Spleen (tissue), 7 donors: ENCODE measurements at regions not wholly inside any gene's neighbourhood (a gene's known extent, or its start where the extent isn't known, plus 50 kb on each side); places are given as distances from the start of the nearest gene placed in this dataset.

Experiments
- POLR2A ChIP-seq, 3 donors: fragments of 450-650 bp; IDR thresholded peaks; one replicate each; pipeline ENCODE4 v1.5.1; 2017; ENCODE audit warnings: antibody characterized with exemption in 3 of 3, mild to moderate bottlenecking in 1 of 3
- POLR2AphosphoS5 ChIP-seq, 3 donors: sonication (generic); formaldehyde crosslinking; IDR thresholded peaks; one replicate each; pipeline ENCODE4 v1.5.1; 2017; ENCODE audit warnings: antibody characterized with exemption in 3 of 3
- TF ChIP-seq, protein P1 (sequence below), 11 experiments: fragments of 200-600 bp in 7 of 11; fragments of 450-650 bp in 4 of 11; sonication (generic) in 4 of 11; IDR thresholded peaks in 8 of 11; conservative IDR thresholded peaks in 3 of 11; 1 replicate in 7 of 11; 2 replicates in 4 of 11; pipeline versions ENCODE4 v1.4.0 to v1.8.0; 2016 to 2021; ENCODE audit warnings: antibody characterized with exemption in 11 of 11, inconsistent platforms in 4 of 11, mild to moderate bottlenecking in 1 of 11
- donor health status: DM: no; HTN: no; CAD: no; lungs with moderate emphysema.
- donor health status: DM: no; HTN: no; CAD: no.
- donor health status: DM: no; HTN: no; CAD: no.

DNA sequence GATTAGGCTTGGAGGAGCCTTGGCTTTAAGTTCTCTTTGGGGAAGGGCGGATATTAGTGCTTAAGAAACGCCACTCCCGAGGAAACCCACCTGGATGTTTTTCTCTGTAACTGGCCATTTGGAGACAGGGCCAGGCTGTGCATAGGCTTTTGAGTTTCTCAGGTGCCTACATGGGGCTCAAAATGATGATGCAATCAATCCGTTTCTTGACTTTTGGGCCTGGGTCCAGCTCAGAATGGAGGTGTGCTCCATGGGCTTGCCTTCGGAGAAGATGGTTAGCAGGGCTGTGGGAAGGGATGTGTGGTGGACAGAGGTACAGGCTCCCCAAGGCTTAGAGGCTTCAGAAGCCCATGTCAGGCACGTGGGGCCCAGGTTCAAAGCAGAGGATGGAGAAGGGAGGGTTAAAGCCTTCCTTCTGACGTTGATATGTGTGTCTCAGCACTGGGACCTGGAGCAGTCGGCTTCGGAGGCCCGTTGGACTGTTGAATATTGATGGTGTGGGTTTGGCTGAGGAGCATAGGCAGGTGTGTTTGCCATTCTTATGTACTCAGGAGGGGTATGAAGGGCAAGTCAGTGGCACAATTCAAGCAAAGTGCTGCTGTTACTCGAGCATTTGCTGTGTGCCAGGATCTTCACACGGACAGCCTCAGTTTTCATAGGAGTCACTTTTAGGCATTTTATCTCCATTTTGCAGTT is 82.8 kb downstream of the SLC25A47 start:
- TF ChIP-seq, protein P1, sequence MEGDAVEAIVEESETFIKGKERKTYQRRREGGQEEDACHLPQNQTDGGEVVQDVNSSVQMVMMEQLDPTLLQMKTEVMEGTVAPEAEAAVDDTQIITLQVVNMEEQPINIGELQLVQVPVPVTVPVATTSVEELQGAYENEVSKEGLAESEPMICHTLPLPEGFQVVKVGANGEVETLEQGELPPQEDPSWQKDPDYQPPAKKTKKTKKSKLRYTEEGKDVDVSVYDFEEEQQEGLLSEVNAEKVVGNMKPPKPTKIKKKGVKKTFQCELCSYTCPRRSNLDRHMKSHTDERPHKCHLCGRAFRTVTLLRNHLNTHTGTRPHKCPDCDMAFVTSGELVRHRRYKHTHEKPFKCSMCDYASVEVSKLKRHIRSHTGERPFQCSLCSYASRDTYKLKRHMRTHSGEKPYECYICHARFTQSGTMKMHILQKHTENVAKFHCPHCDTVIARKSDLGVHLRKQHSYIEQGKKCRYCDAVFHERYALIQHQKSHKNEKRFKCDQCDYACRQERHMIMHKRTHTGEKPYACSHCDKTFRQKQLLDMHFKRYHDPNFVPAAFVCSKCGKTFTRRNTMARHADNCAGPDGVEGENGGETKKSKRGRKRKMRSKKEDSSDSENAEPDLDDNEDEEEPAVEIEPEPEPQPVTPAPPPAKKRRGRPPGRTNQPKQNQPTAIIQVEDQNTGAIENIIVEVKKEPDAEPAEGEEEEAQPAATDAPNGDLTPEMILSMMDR (IDR thresholded peaks at IDR 0.05 in 8 of 11, conservative IDR thresholded peaks at IDR 0.05 in 3 of 11), result no peak
- TF ChIP-seq POLR2A (IDR thresholded peaks at IDR 0.05), result no peak
- no peak for TF ChIP-seq POLR2AphosphoS5 (IDR thresholded peaks at IDR 0.05)
